GM19463 (cell line): ENCODE measurements at regions not wholly inside any gene's neighbourhood (a gene's known extent, or its start where the extent isn't known, plus 50 kb on each side); places are given as distances from the start of the nearest gene placed in this dataset.

Experiments
- ATAC-seq: cut with Tn5 transposase; IDR thresholded peaks from one replicate; pipeline ENCODE4 v1.9.1; 2021; ENCODE audit warnings: mild to moderate bottlenecking, moderate library complexity; ENCODE audit not compliant: unreplicated experiment

- no peak for ATAC-seq
Measured at GRCh38 chr17:77481476-77482374, 341.0 kb downstream of the SEC14L1 start.

- no peak for ATAC-seq
Measured at GRCh38 chr17:77482375-77483127, 341.8 kb downstream of the SEC14L1 start.

DNA sequence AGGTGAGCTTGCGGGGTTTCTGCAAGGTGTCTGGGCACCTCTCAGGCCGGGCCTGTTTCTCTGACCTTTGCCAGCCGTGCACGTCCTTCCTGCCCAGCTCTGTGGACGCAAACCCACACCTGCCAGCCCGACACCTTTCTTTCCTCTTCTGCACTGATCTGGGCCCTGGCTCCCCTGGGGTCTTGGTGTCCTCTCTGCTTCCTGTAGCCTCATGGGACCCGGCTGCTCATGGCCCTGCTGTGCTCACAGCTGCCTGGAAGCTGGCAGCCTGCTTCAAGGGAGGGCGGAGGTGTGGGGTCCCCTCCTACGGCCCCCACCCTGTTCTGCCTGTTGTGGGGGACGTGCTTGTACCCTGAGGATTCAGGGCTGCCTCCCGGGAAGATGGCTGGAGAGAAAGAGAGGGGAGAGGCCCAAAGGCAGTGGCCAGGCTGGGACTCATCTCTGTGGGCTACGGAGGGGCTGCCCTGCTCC, 342.4 kb downstream of the SEC14L1 start:
- no peak for ATAC-seq

DNA sequence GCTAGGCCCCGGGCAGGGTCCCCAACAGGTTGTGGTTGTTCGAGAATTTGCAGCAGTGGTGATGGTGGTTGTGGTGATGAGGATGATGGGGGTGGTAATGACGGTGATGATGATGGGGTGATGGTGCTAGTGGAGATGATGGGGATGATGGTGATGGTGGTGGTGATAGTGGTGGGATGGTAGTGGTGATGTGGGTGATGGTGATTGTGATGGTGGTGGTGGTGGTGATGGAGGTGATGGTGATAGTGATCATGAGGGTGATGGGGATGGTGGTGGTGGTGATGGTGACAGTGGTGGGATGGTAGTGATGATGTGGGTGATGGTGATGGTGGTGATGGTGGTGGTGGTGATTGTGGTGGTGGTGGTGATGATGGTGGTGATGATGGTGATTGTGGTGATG, 343.3 kb downstream of the SEC14L1 start:
- ATAC-seq: no peak

DNA sequence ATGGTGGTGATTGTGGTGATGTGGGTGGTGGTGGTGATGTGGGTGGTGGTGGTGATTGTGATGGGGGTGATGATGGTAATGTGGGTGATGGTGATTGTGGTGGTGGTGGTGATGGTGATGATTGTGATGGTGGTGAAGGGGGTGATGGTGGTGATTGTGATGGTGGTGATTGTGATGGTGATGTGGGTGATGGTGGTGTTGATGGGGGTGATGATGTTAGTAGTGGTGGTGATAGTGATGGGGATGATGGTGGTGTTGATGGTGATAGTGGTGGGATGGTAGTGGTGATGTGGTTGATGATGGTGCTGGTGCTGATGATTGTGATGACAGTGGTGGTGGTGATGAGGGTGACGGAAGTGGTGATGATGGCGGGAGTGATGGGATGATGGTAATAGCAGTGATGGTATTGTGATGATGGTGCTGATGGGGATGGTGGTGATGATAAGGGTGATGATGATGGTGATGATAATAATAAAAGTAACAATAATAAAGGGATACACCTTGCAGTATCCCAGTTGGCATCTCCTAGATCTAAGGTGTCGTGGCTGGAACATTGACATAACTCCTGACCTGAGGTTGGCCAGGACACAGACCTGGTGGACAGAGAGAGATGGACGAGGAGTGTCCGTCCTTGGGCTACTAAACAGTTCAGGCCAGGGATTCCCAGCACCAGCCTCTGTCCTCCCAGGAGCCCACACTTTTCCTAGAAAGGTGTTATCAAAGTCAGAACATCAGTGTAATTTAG, 344.5 kb downstream of the SEC14L1 start:
- no peak for ATAC-seq

- ATAC-seq: no peak
Measured at GRCh38 chr17:77487211-77487629, 346.5 kb downstream of the SEC14L1 start.

GRCh38 chr17:77487677-77488530, 347.1 kb downstream of the SEC14L1 start:
- no peak for ATAC-seq

DNA sequence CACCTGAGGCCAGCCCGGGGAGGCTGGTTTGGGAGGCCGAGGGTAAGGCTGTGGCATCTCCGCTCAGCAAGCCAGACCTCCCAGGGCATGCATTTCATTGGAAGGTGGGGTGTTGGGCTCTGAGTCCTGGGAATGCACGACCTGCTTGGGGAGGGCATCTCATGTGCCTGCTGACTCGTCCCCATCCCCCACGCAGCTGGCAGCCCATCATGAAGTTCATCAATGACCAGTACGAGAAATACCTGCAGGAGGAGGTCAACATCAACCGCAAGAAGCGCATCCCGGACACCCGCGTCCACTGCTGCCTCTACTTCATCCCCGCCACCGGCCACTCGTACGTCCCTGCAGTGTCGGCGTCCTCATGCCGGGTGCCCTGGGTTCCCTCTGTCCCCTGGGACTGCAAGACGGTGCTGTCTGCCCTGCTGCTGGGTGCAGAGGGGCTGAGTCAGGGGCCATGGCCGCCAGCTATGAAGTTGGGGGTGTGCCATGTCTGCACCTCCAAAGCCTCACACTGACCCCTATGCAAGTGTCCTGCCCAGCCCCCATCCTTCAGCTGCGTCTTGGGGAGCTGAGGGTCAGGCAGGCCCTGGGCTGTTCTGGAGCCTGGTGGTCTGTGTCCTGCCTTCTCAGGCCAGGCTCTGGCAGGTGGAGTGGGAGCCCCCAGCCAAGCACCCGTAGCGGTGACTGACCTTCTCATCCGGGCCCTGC, 347.9 kb downstream of the SEC14L1 start:
- ATAC-seq: no peak

DNA sequence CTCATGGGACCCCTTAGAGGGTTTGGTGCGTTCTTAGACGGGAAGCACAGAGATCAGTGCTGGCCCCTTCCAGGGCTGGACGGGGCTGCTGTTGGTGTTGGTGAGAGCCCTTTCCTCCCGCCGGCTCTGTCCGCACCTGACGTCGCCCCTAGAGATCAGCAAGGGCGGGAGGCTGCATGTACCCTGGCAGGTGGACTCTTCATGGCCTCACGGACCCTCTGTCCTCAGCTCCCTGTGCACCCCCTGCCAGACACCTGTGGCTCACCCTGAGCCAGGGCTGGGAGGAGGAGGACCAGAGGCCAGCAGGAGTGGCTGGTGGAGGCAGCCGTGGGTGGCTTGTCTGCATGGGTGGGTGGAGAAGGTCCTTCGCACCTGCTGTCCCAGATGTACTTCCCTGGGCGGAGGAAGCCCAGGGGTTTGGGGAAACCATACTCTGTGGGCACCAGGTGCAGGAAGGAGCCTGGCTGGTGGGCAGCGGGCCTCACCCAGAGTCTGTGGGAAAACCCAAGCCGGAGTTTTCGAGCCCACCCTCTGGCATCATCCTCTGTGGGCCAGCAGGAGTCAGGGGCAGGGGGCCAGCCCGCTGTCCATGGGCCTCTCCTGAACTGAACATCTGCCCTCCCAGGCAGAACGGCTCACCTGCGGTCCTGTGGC, 348.6 kb downstream of the SEC14L1 start:
- no peak for ATAC-seq

DNA sequence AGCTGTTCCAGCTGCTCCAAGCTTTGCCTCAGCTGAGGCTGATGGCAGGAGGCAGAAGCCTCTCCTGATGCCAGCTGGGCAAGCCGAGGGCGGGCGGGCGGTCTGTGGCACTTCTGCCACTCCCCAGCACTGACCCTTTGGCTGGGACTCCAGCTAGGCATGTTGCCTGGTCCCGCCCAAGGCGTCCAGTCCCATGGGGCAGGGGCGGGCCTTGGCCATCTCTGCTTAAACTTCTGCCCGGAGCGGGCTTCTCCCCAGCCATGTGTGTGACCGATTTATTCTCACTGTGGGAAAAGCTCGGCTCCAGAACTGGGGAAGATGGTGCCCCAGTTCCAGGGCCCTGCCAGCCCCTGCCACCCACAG, 349.1 kb downstream of the SEC14L1 start:
- ATAC-seq: no peak

GRCh38 chr17:77490361-77491183, 349.8 kb downstream of the SEC14L1 start:
- no peak for ATAC-seq

DNA sequence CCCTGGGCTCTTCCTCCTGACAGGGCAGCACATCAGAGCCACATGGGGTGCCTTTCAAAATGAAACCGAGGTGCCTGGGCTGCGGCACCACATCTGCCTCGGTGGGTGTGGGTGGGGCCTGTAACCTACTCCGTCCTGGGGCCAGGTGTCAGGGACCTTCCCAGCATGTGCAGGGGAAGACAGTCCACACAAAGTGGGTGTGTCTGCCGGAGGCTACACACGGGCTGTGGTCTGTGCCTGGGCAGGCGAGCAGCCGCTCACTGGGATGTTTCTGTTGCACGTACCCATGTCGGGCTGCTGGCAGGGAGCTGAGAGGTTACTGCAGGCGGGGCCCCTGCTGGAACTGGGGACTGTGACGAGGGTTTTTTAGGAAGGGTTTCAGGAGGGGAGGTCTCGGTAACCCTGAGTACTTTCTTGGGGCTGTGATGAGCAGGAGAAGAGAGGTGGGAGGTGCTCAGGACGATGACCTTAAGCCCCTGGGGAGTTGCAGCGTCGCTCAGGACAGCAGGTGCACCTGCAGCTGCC, 351.2 kb downstream of the SEC14L1 start:
- ATAC-seq: no peak

- no peak for ATAC-seq
Measured at GRCh38 chr17:77492446-77493237, 351.9 kb downstream of the SEC14L1 start.

- no peak for ATAC-seq
Measured at GRCh38 chr17:77493238-77493820, 352.6 kb downstream of the SEC14L1 start.

DNA sequence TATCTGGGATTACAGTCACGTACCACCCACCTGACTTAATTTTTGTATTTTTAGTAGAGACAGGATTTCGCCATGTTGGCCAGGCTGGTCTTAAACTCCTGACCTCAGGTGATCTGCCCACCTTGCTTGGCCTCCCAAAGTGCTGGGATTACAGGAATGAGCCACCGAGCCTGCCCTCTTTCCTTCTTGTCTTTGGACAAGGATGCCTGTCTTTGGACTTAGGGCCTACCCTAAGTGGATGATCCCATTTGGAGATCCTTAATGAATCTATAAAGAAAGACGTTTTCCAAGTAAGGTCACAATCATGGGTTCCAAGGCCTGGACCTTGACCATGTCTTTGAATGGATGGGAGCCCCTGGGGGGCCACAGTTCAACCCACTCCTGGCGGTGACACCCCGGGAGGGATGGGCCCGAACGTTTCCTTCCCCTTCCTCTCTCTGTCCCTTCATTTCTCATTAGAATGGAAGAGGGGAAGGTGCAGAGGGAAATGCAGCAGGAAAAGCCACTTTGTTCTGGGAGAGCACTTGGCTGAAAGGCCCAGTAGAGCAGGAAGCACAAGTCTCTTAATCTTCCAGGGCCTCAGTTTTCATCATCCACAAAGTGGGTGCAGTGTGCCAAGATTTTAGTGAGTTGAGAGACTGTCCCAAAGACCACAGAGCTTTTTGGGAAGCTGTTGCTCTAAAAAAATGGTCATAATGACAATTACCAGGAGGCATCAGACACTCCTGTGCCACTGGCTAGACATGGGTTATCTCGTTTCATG, 353.3 kb downstream of the SEC14L1 start:
- ATAC-seq: no peak
